ENCODE measurements at regions not wholly inside any gene's neighbourhood (a gene's known extent, or its start where the extent isn't known, plus 50 kb on each side); places are given as distances from the start of the nearest gene placed in this dataset.
"Not testable (repeated sequence)": the region's sequence is repeated elsewhere in the genome, so short reads cannot be mapped to it uniquely, and the experiment has no call there.

DNA sequence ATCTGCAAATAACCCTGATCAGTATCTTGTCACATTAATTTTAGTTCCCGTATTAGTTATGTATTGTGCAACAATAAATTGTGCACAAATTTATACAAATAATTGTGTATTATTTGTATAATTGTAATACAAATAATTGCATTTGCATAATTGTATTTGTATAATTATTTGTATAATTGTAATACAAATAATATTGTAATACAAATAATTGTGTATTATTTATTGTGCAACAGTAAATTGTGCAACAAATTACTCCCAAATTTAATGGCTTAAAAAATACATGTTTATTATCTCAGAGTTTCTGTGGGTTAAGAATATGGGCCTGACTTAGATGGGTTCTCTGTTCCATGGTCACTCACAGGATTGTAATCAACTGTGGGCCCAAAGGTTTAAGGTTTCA, 86.2 kb upstream of the SAMSN1 start:
- Mint-ChIP-seq H3K36me3 (ENCODE audit: insufficient read depth, unreplicated experiment) (no peaks in the 10 kb centered on the region), H3K27me3 (ENCODE audit: insufficient read depth, unreplicated experiment) (no peaks in the 10 kb centered on the region), H3K4me3 (ENCODE audit: unreplicated experiment) (no peak overlapping the region), H3K4me1 (ENCODE audit: low read depth, unreplicated experiment) (no peaks in the 10 kb centered on the region), H3K9me3 (ENCODE audit: unreplicated experiment) (no peaks in the 10 kb centered on the region), H3K27ac (ENCODE audit: unreplicated experiment) (no peak overlapping the region)
- Histone ChIP-seq H3K4me3 (ENCODE audit: low read depth, low read length) (no peak overlapping the region), H3K9me3 (no peaks in the 10 kb centered on the region), H3K27me3 (replicated peaks; ENCODE audit: control insufficient read depth, insufficient read depth, low read length) (no peaks in the 10 kb centered on the region), H3K4me1 (no peaks in the 10 kb centered on the region), H3K36me3 (ENCODE audit: control insufficient read depth, insufficient read depth, low read length) (no peaks in the 10 kb centered on the region)
- BruUV-seq (replicated peaks): no TSS peak
- CTCF ChIA-PET: no interaction called here
- intact Hi-C loops (cut with micrococcal nuclease; ENCODE audit: unreplicated experiment): no loop called here
- DNase-seq: no peak
- TF ChIP-seq, protein P1, sequence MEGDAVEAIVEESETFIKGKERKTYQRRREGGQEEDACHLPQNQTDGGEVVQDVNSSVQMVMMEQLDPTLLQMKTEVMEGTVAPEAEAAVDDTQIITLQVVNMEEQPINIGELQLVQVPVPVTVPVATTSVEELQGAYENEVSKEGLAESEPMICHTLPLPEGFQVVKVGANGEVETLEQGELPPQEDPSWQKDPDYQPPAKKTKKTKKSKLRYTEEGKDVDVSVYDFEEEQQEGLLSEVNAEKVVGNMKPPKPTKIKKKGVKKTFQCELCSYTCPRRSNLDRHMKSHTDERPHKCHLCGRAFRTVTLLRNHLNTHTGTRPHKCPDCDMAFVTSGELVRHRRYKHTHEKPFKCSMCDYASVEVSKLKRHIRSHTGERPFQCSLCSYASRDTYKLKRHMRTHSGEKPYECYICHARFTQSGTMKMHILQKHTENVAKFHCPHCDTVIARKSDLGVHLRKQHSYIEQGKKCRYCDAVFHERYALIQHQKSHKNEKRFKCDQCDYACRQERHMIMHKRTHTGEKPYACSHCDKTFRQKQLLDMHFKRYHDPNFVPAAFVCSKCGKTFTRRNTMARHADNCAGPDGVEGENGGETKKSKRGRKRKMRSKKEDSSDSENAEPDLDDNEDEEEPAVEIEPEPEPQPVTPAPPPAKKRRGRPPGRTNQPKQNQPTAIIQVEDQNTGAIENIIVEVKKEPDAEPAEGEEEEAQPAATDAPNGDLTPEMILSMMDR (IDR thresholded peaks at IDR 0.05; ENCODE audit: insufficient read depth in 1 of 2, low read depth in 1 of 2, low read length in 1 of 2, severe bottlenecking in 1 of 2, unreplicated experiment in 1 of 2): no peak
- POLR2A ChIA-PET: no interaction called here

- ChIA-PET CTCF (no interaction called here), POLR2A (no interaction called here)
- no peak overlapping the region for H3K27ac Mint-ChIP-seq (ENCODE audit: unreplicated experiment)
- no peaks in the 10 kb centered on the region for H3K36me3 ChIP-seq (ENCODE audit: control insufficient read depth, insufficient read depth, low read length)
- intact Hi-C loops (cut with micrococcal nuclease; ENCODE audit: unreplicated experiment): no loop called here
- no peaks in the 10 kb centered on the region for H3K9me3 ChIP-seq
- H3K4me1 ChIP-seq: no peaks in the 10 kb centered on the region
- H3K4me3 ChIP-seq (ENCODE audit: low read depth, low read length): no peak overlapping the region
- TF ChIP-seq, protein P1 (IDR thresholded peaks at IDR 0.05; ENCODE audit: insufficient read depth in 1 of 2, low read depth in 1 of 2, low read length in 1 of 2, severe bottlenecking in 1 of 2, unreplicated experiment in 1 of 2): no peak
- BruUV-seq (replicated peaks): no TSS peak
- H3K36me3 Mint-ChIP-seq (ENCODE audit: insufficient read depth, unreplicated experiment): no peaks in the 10 kb centered on the region
- no peaks in the 10 kb centered on the region for H3K4me1 Mint-ChIP-seq (ENCODE audit: low read depth, unreplicated experiment)
- H3K27me3 Mint-ChIP-seq (ENCODE audit: insufficient read depth, unreplicated experiment): no peaks in the 10 kb centered on the region
- no peaks in the 10 kb centered on the region for H3K27me3 ChIP-seq (replicated peaks; ENCODE audit: control insufficient read depth, insufficient read depth, low read length)
- H3K9me3 Mint-ChIP-seq (ENCODE audit: unreplicated experiment): no peaks in the 10 kb centered on the region
- DNase-seq: no peak
- H3K4me3 Mint-ChIP-seq (ENCODE audit: unreplicated experiment): no peak overlapping the region
Measured at GRCh38 chr21:14630556-14631069, 84.5 kb upstream of the SAMSN1 start.

GRCh38 chr21:14629461-14629860, 83.3 kb upstream of the SAMSN1 start:
- TF ChIP-seq, protein P1 (IDR thresholded peaks at IDR 0.05; ENCODE audit: insufficient read depth in 1 of 2, low read depth in 1 of 2, low read length in 1 of 2, severe bottlenecking in 1 of 2, unreplicated experiment in 1 of 2): no peak
- Mint-ChIP-seq H3K27me3 (ENCODE audit: insufficient read depth, unreplicated experiment) (no peaks in the 10 kb centered on the region), H3K9me3 (ENCODE audit: unreplicated experiment) (no peaks in the 10 kb centered on the region), H3K27ac (ENCODE audit: unreplicated experiment) (no peak overlapping the region), H3K4me3 (ENCODE audit: unreplicated experiment) (no peak overlapping the region), H3K4me1 (ENCODE audit: low read depth, unreplicated experiment) (no peaks in the 10 kb centered on the region), H3K36me3 (ENCODE audit: insufficient read depth, unreplicated experiment) (no peaks in the 10 kb centered on the region)
- H3K36me3 ChIP-seq (ENCODE audit: control insufficient read depth, insufficient read depth, low read length): no peaks in the 10 kb centered on the region
- POLR2A ChIA-PET: no interaction called here
- H3K9me3 ChIP-seq: no peaks in the 10 kb centered on the region
- DNase-seq: no peak
- H3K27me3 ChIP-seq (replicated peaks; ENCODE audit: control insufficient read depth, insufficient read depth, low read length): no peaks in the 10 kb centered on the region
- intact Hi-C loops (cut with micrococcal nuclease; ENCODE audit: unreplicated experiment): no loop called here
- no TSS peak for BruUV-seq (replicated peaks)
- CTCF ChIA-PET: no interaction called here
- H3K4me1 ChIP-seq: no peaks in the 10 kb centered on the region
- H3K4me3 ChIP-seq (ENCODE audit: low read depth, low read length): no peak overlapping the region

DNA sequence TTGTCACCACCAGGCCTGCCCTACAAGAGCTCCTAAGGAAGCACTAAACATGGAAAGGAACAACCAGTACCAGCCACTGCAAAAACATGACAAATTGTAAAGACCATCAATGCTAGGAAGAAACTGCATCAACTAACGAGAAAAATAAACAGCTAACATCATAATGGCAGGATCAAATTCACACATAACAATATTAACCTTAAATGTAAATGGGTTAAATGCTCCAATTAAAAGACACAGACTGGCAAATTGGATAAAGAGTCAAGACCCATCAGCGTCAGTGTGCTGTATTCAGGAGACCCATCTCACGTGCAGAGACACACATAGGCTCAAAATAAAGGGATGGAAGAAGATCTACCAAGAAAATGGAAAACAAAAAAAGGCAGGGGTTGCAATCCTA, 77.0 kb upstream of the SAMSN1 start:
- H3K27me3 ChIP-seq (replicated peaks; ENCODE audit: control insufficient read depth, insufficient read depth, low read length); H3K4me1 Mint-ChIP-seq (ENCODE audit: low read depth, unreplicated experiment); H3K36me3 Mint-ChIP-seq (ENCODE audit: insufficient read depth, unreplicated experiment); H3K4me3 Mint-ChIP-seq (ENCODE audit: unreplicated experiment); H3K9me3 ChIP-seq; intact Hi-C loops (cut with micrococcal nuclease; ENCODE audit: unreplicated experiment); BruUV-seq (replicated peaks); CTCF ChIA-PET; H3K36me3 ChIP-seq (ENCODE audit: control insufficient read depth, insufficient read depth, low read length); H3K27ac Mint-ChIP-seq (ENCODE audit: unreplicated experiment); H3K4me1 ChIP-seq; POLR2A ChIA-PET; H3K4me3 ChIP-seq (ENCODE audit: low read depth, low read length); DNase-seq; H3K27me3 Mint-ChIP-seq (ENCODE audit: insufficient read depth, unreplicated experiment); H3K9me3 Mint-ChIP-seq (ENCODE audit: unreplicated experiment): not testable (repeated sequence)

Measured in Caco-2 (cell line).